Mesenchymal stem cell (in vitro differentiated cells and primary cell): ENCODE measurements at regions not wholly inside any gene's neighbourhood (a gene's known extent, or its start where the extent isn't known, plus 50 kb on each side); places are given as distances from the start of the nearest gene placed in this dataset.

Experiments
- DNase-seq: peaks from one replicate; pipeline ENCODE4 v3.0.0-alpha.2; 2013
- H2AFZ ChIP-seq: one replicate; pipeline ENCODE4 v1.6.1; 2013; ENCODE audit warnings: low read depth, mild to moderate bottlenecking, control low read depth, inconsistent platforms, low read length, moderate library complexity
- H2AK5ac ChIP-seq: 2 replicates; pipeline ENCODE4 v1.6.1; 2013; ENCODE audit warnings: low read length, moderate library complexity, mild to moderate bottlenecking, inconsistent platforms; ENCODE audit not compliant: severe bottlenecking
- H2BK120ac ChIP-seq: one replicate; pipeline ENCODE4 v1.6.1; 2013; ENCODE audit warnings: low read depth, mild to moderate bottlenecking, inconsistent platforms, low read length, moderate library complexity
- H2BK12ac ChIP-seq, 2 experiments: one replicate each; pipeline ENCODE4 v1.6.1; 2013; ENCODE audit warnings: inconsistent platforms in 2 of 2, low read length in 2 of 2, mild to moderate bottlenecking in 2 of 2, moderate library complexity in 2 of 2, control low read depth in 1 of 2
- H2BK15ac ChIP-seq: one replicate; pipeline ENCODE4 v1.6.1; 2013; ENCODE audit warnings: mild to moderate bottlenecking, low read depth, inconsistent platforms; ENCODE audit not compliant: poor library complexity, severe bottlenecking
- H2BK5ac ChIP-seq: 2 replicates; pipeline ENCODE4 v1.6.1; 2013; ENCODE audit warnings: low read depth, mild to moderate bottlenecking, low read length, control low read depth, inconsistent platforms; ENCODE audit not compliant: poor library complexity, severe bottlenecking
- H3K14ac ChIP-seq, 2 experiments: one replicate each; pipeline ENCODE4 v1.6.1; 2013; ENCODE audit warnings: inconsistent platforms in 2 of 2, low read length in 2 of 2, control low read depth in 1 of 2, mild to moderate bottlenecking in 1 of 2, moderate library complexity in 1 of 2
- H3K18ac ChIP-seq, 2 experiments: one replicate each; pipeline ENCODE4 v1.6.1; 2013; ENCODE audit warnings: inconsistent platforms in 2 of 2, low read length in 2 of 2, control low read depth in 1 of 2, low read depth in 1 of 2, mild to moderate bottlenecking in 1 of 2
- H3K23ac ChIP-seq, 2 experiments: one replicate each; pipeline ENCODE4 v1.6.1; 2013; ENCODE audit warnings: inconsistent platforms in 2 of 2, low read length in 2 of 2, mild to moderate bottlenecking in 2 of 2, moderate library complexity in 2 of 2, control low read depth in 1 of 2
- H3K27ac ChIP-seq: 2 replicates; pipeline ENCODE4 v1.5.1; 2013; ENCODE audit warnings: mild to moderate bottlenecking, moderate library complexity, low read length, control low read depth, inconsistent platforms; ENCODE audit not compliant: poor library complexity, severe bottlenecking
- H3K27me3 ChIP-seq, 2 experiments: 2 replicates each; pipeline versions ENCODE4 v1.6.1 to v1.7.0; 2013; ENCODE audit warnings: low read length in 2 of 2, mild to moderate bottlenecking in 2 of 2, moderate library complexity in 2 of 2, control low read depth in 1 of 2, inconsistent platforms in 1 of 2; ENCODE audit not compliant: control insufficient read depth in 1 of 2, insufficient read depth in 1 of 2
- H3K36me3 ChIP-seq, 2 experiments: 2 replicates each; pipeline versions ENCODE4 v1.6.1 to v1.7.0; 2013; ENCODE audit warnings: low read length in 2 of 2, control low read depth in 1 of 2, inconsistent platforms in 1 of 2, low read depth in 1 of 2, mild to moderate bottlenecking in 1 of 2; ENCODE audit not compliant: insufficient read depth in 2 of 2, control insufficient read depth in 1 of 2
- H3K4ac ChIP-seq, 2 experiments: one replicate each; pipeline ENCODE4 v1.6.1; 2013; ENCODE audit warnings: inconsistent platforms in 2 of 2, low read length in 2 of 2, mild to moderate bottlenecking in 2 of 2, moderate library complexity in 2 of 2, control low read depth in 1 of 2, low read depth in 1 of 2
- H3K4me1 ChIP-seq: 2 replicates; pipeline ENCODE4 v1.6.1; 2013; ENCODE audit warnings: low read depth, low read length, control low read depth; ENCODE audit not compliant: control insufficient read depth, insufficient read depth
- H3K4me2 ChIP-seq: 2 replicates; pipeline ENCODE4 v1.6.1; 2013; ENCODE audit warnings: low read length, mild to moderate bottlenecking, inconsistent platforms; ENCODE audit not compliant: poor library complexity, severe bottlenecking
- H3K4me3 ChIP-seq, 2 experiments: 2 replicates each; pipeline versions ENCODE4 v1.5.1 to v1.7.0; 2013; ENCODE audit warnings: low read length in 2 of 2, mild to moderate bottlenecking in 2 of 2, control low read depth in 1 of 2, low read depth in 1 of 2; ENCODE audit not compliant: insufficient read depth in 1 of 2
- H3K79me1 ChIP-seq: replicated peaks from 2 replicates; pipeline ENCODE4 v1.6.1; 2013; ENCODE audit warnings: mild to moderate bottlenecking, control low read depth, low read length, inconsistent platforms; ENCODE audit not compliant: poor library complexity, severe bottlenecking
- H3K9ac ChIP-seq: 2 replicates; pipeline ENCODE4 v1.7.0; 2013; ENCODE audit warnings: mild to moderate bottlenecking, low read length, moderate library complexity
- H3K9me3 ChIP-seq: 2 replicates; pipeline ENCODE4 v1.7.0; 2013; ENCODE audit warnings: mild to moderate bottlenecking, low read length; ENCODE audit not compliant: control insufficient read depth
- H4K8ac ChIP-seq: one replicate; pipeline ENCODE4 v1.6.1; 2013; ENCODE audit warnings: inconsistent platforms, mild to moderate bottlenecking, low read length, moderate library complexity
- H4K91ac ChIP-seq: one replicate; pipeline ENCODE4 v1.6.1; 2013; ENCODE audit warnings: mild to moderate bottlenecking, low read length, inconsistent platforms
- WGBS: methylation state at CpG from one replicate; pipeline ENCODE4 v1.1.7; 2013; ENCODE audit warnings: mixed read lengths; 5-methylcytosine and 5-hydroxymethylcytosine counted together

DNA sequence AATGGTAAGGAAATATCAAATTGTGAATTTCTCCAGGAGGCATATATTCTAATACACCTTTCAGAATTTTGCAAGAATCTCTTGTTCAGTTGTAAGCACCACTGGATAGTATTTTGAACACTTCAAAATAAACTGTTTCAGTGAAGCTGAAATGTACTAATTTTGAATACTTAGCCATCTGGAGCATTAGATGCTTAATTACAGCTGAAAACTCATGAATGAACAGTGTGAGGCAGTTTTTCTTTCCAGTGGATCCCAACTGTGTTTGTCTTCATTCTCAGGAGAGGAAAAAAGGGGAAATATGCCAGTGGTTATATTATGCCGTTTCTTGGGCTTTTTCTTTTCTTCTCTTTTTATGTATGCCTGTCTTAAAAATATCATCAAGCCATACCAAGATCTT lies 306.0 kb upstream of the SEMA6A start:
- H2BK12ac ChIP-seq = no peak overlapping the region
- DNase-seq = no peak
- no peak overlapping the region for H2BK120ac ChIP-seq
- no peak overlapping the region for H3K4ac ChIP-seq
- H2AFZ ChIP-seq = no peak overlapping the region
- H2BK5ac ChIP-seq = no peak overlapping the region
- no peak overlapping the region for H2AK5ac ChIP-seq
- no peak overlapping the region for H3K18ac ChIP-seq
- H2BK15ac ChIP-seq = no peak overlapping the region
- no peak overlapping the region for H3K14ac ChIP-seq
- H3K27ac ChIP-seq = no peak overlapping the region
- no peaks in the 10 kb centered on the region for H3K36me3 ChIP-seq
- H4K91ac ChIP-seq = no peak overlapping the region
- no CpG with 5 or more reads among the region's 1 CpG for WGBS
- no peak overlapping the region for H3K23ac ChIP-seq
- H3K9ac ChIP-seq = no peak overlapping the region
- H4K8ac ChIP-seq = no peak overlapping the region
- H3K79me1 ChIP-seq = no peaks in the 10 kb centered on the region
- no peak overlapping the region for H3K4me3 ChIP-seq
- H3K4me1 ChIP-seq = no peaks in the 10 kb centered on the region
- peaks cover 3% of the 10 kb centered on the region for H3K9me3 ChIP-seq
- H3K4me2 ChIP-seq = no peak overlapping the region
- H3K27me3 ChIP-seq = no peaks in the 10 kb centered on the region

DNA sequence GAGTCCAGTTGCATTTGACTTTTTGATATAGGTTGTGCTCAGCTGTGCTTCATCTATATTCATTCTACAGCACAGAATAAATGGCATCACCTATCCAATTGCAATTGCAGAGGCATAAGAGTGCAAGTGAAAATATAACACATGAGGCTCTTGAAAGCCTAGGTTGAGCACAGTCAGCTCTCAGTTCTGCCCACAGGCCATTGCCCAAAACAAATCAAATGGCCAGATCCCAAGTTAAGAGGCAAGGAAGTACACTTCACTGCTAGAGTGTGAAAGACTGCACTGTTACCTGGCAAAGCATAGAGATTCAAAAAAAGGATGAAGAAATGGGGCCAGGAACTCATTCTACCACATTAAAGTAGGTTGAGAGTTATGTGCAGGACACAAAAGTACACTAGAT lies 305.5 kb upstream of the SEMA6A start:
- H3K27ac ChIP-seq = no peak overlapping the region
- H2AK5ac ChIP-seq = no peak overlapping the region
- H3K14ac ChIP-seq = no peak overlapping the region
- no peak overlapping the region for H2BK15ac ChIP-seq
- no peak overlapping the region for H3K4me2 ChIP-seq
- H3K4me3 ChIP-seq = no peak overlapping the region
- H2AFZ ChIP-seq = no peak overlapping the region
- H4K8ac ChIP-seq = no peak overlapping the region
- no peak overlapping the region for H3K9ac ChIP-seq
- no peak overlapping the region for H3K4ac ChIP-seq
- H3K79me1 ChIP-seq = no peaks in the 10 kb centered on the region
- no peak overlapping the region for H2BK5ac ChIP-seq
- no peaks in the 10 kb centered on the region for H3K27me3 ChIP-seq
- no peak for DNase-seq
- no peak overlapping the region for H2BK12ac ChIP-seq
- H3K4me1 ChIP-seq = no peaks in the 10 kb centered on the region
- no peak overlapping the region for H3K23ac ChIP-seq
- H3K36me3 ChIP-seq = no peaks in the 10 kb centered on the region
- peaks cover 3% of the 10 kb centered on the region for H3K9me3 ChIP-seq
- H2BK120ac ChIP-seq = no peak overlapping the region
- no peak overlapping the region for H3K18ac ChIP-seq
- no peak overlapping the region for H4K91ac ChIP-seq

DNA sequence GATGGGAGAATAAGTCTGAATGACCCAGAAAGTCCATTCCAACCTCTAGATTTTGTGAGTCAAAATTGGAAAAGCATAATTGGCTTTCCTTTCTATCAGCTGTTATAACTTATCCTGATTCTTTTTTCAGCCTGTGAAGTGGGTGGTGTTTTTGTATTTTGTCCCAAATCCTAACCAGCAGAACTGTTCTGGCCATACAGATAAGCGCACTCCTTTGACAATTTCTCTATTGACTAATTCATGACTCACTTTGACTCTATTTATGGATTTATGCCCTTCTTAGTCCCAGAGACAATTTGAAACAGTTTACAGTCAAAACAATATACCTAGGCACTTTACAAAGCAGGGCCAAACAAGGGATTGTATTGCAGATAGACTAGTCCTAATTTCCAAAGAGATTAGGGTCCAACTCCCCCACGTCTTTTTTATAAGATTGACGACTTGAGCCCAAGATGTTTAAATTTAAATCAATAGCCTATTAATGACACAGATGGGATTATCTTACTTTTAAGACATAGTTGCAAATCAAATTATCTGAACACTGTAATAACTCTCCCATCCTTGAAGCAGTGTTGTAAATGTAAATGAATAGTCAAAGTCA lies 301.7 kb upstream of the SEMA6A start:
- no peak overlapping the region for H2BK15ac ChIP-seq
- H3K14ac ChIP-seq = no peak overlapping the region
- no peaks in the 10 kb centered on the region for H3K79me1 ChIP-seq
- H3K4me1 ChIP-seq = no peaks in the 10 kb centered on the region
- WGBS = 92% methylated on average over 1 of the region's 3 CpGs
- H3K4ac ChIP-seq = no peak overlapping the region
- H2BK120ac ChIP-seq = no peak overlapping the region
- H4K8ac ChIP-seq = no peak overlapping the region
- no peak overlapping the region for H2BK5ac ChIP-seq
- no peak overlapping the region for H2AFZ ChIP-seq
- no peak overlapping the region for H4K91ac ChIP-seq
- H2BK12ac ChIP-seq = no peak overlapping the region
- no peak overlapping the region for H3K27ac ChIP-seq
- no peak overlapping the region for H3K18ac ChIP-seq
- H3K4me2 ChIP-seq = no peak overlapping the region
- H3K4me3 ChIP-seq = no peak overlapping the region
- H3K36me3 ChIP-seq = no peaks in the 10 kb centered on the region
- H3K9ac ChIP-seq = no peak overlapping the region
- DNase-seq = no peak
- H2AK5ac ChIP-seq = no peak overlapping the region
- H3K23ac ChIP-seq = no peak overlapping the region
- H3K27me3 ChIP-seq = no peaks in the 10 kb centered on the region
- H3K9me3 ChIP-seq = peaks cover under 1% of the 10 kb centered on the region

DNA sequence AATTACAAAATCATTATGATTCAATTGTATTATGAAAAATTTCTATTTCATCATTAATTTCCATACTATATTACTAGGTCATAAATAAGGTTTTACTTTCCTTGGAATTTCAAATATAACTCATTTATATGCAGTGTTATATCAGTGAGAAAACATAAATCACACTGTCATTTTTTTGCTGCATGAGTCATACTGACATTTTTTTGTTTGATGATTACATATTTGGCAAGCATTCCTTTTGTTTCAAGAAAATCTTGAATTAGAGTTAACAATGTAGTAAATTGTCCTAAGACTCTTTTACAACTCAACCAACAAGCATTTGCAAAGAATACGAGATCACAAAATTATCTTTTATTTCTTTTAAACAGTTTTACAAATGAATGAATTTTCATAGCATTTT lies 298.4 kb upstream of the SEMA6A start:
- Histone ChIP-seq H3K4me3 (no peak overlapping the region), H3K4me1 (no peaks in the 10 kb centered on the region), H3K4me2 (no peak overlapping the region), H2BK5ac (no peak overlapping the region), H3K14ac (no peak overlapping the region), H3K27ac (no peak overlapping the region), H3K18ac (no peak overlapping the region), H3K79me1 (no peaks in the 10 kb centered on the region), H4K91ac (no peak overlapping the region), H2BK12ac (no peak overlapping the region), H2AFZ (no peak overlapping the region), H3K23ac (no peak overlapping the region), H2BK120ac (no peak overlapping the region), H3K36me3 (no peaks in the 10 kb centered on the region), H3K9ac (no peak overlapping the region), H2AK5ac (no peak overlapping the region), H3K27me3 (no peaks in the 10 kb centered on the region), H2BK15ac (no peak overlapping the region), H3K9me3 (peaks cover 8% of the 10 kb centered on the region), H3K4ac (no peak overlapping the region), H4K8ac (no peak overlapping the region)
- DNase-seq = no peak
- no CpG with 5 or more reads among the region's 1 CpG for WGBS
